Lower leg skin (tissue), 3 donors: ENCODE measurements at regions not wholly inside any gene's neighbourhood (a gene's known extent, or its start where the extent isn't known, plus 50 kb on each side); places are given as distances from the start of the nearest gene placed in this dataset.

ENCODE experiments used
- CTCF ChIP-seq, 3 donors: fragments of 450-650 bp; IDR thresholded peaks; one replicate each; pipeline ENCODE4 v1.5.1; 2016; ENCODE audit warnings: antibody characterized with exemption in 3 of 3, mild to moderate bottlenecking in 3 of 3, moderate library complexity in 2 of 3
- POLR2A ChIP-seq, 2 donors: fragments of 450-650 bp; IDR thresholded peaks; one replicate each; pipeline ENCODE4 v1.6.1; 2016 to 2017; ENCODE audit warnings: antibody characterized with exemption in 2 of 2, mild to moderate bottlenecking in 1 of 2, moderate library complexity in 1 of 2

- TF ChIP-seq CTCF (IDR thresholded peaks at IDR 0.05) (no peak), POLR2A (IDR thresholded peaks at IDR 0.05) (no peak)
Observed at GRCh38 chr5:97728920-97729319, 545.9 kb upstream of the RIOK2 start.
